ENCODE measurements at regions not wholly inside any gene's neighbourhood (a gene's known extent, or its start where the extent isn't known, plus 50 kb on each side); places are given as distances from the start of the nearest gene placed in this dataset.
"Not testable (repeated sequence)": the region's sequence is repeated elsewhere in the genome, so short reads cannot be mapped to it uniquely, and the experiment has no call there.

DNA sequence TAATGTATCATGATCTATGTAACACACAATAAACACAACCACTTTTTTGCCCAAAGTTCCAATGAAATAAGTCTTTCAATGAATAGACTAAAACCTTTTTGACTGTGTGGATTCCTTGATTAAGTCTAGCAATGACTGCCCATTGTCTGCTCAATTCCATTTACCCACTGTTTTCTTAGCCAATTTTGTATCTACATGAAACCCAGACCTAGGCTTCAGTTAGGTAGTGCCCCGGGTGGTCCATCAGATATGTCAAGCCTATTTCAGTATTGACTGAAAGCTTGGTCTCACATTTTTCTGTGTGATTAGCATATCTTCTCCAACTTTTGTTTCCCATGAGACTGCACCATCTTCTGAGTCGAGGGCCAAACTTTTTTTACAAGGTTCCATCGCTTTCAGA lies 615.0 kb downstream of the C6orf118 start:
- DNase-seq (ENCODE audit: low spot score) = no peak

DNA sequence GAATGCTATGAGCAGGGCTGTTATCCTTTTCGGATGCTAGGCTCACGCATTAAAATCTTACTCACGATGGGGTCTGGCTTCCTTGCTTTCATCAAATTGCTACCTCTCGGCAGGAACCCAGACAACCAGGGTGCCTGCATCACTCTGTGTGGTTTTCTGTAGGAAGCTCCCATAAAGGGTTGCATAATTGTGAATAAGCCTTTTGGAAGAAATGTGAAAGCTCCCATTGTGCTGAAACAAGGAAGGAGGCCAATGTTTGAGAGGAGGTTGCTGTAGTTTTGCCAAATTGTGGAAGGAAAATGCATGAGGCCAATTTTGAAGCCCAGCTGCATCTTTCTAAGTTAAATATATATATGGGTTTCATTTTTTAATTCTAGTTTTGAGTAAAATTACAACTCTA lies 615.5 kb downstream of the C6orf118 start:
- DNase-seq (ENCODE audit: low spot score) = no peak

DNA sequence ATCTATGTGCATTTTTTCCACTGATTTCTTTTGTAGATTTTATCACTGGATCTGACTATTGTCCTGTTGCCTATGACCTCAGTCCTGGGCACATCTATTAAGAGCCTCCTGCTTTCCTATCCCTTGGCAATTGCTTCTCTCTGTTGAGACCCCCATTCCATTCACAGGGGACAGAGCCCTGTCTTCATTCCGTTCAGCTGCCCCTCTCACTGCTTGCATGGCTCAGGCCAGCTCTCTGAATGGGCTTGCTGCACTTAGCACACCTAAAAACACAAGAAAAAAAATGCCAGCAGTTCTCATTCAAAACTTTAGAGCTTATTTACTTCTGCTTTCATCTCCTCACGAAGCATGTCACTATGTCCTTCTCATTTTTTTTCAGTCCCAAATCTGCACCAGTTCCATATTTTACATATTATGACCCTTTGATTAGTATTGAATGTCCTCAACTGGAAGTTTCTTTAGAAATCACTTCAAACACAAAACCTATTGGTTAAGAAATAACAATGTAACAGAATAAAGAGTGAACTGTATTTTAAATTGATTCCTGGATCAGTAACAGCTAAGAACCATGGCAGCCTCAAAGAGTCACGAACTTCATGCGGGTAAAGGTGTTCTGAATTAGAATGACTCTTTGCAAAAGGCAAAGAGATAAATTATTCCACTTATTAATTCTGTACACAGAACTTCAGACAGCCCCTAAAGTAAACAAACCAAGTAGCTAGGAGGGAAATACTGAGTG lies 616.5 kb downstream of the C6orf118 start:
- no peak for DNase-seq (ENCODE audit: low spot score)

DNA sequence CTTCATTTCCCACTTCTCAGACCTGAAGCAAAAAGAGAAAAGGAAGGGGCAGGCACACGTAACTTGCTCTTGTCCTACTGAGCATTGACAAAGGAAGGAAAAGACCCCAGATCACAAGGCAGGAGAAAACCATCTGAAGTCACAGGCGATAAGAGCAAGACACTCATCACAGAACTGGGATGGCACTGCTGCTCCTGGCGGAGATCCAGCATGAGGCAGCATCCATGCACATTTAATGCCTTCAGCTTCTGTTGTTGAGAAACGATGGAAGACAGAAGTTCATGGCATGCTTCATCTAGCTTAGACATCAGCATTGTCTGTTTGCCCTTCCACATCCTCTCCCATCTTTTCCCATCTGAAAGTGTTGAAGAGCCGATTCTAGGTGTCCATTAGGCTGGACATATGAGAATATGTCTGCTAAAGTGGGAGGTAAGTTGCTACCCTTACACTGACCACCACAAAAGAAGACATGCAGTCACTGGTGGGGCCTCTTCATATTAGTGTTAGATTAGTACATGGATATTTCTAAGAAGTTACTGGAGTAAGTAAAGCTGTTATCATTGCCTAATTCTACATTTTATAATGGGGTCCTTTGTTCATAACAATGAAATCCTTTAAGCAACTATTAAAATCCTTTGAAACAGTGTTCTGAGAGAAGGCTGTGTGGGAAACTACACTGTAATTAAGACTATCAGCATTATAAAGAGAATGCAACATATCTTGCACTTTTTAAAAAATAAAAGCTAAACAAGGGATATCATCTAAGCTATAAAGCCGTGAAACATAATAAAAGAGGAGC lies 618.5 kb downstream of the C6orf118 start:
- DNase-seq (ENCODE audit: low spot score) = no peak

DNA sequence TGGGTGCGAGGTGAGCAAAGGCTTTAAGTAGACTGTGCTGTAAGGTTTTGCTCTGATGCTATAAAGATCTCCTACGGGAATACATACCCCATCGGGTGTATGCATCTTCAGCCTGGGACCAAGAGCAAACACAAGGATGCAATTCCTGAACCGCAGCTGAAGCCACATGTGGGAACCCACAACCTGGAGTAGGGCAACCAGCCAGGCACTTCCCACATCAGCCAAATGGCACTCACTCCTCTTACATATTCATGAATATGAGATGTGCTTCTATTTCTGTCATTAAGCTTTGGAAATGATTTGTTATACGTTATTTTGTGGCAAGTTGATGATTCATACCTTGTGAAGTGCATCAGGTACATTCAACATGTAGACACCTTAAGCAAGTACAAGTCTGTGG lies 619.2 kb downstream of the C6orf118 start:
- no peak for DNase-seq (ENCODE audit: low spot score)

DNA sequence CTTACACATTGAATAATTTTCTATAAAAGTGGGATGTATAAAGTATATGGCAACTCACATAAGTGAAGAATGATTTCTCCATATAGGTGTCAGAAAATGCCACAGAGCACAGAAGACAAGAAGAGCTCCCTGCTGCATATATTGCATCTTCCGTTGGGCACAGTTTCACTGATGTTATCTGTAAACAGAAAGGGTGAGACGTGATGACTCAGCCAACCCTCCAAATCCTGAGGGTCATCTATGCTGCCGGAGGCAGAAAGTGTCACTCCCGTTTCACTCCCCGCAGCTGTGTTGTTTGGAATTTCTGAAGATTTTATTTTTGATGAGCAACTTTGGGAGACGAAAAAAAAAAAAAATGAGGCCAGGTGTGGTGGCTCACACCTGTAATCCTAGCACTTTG lies 644.1 kb downstream of the C6orf118 start:
- DNase-seq (ENCODE audit: low spot score) = no peak

DNA sequence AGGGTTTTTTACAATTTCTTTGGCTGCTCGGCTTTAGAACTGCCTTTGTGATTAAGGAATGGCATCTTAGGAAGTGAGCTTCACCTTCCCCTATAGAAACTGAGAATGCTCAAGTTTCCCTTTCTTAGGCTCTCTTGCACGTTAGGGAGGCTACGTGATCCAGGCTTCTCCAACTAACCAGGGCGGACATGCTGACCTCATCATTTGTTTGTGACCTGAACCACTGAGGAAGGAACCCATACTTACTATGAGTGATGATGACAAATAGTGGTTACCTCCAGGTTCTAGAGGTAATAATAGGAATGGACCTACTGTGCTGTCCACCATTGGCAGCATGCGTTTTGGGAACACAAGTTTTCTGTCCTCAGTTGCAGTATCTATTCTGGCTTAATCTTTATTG lies 645.8 kb downstream of the C6orf118 start:
- DNase-seq (ENCODE audit: low spot score) = no peak

DNA sequence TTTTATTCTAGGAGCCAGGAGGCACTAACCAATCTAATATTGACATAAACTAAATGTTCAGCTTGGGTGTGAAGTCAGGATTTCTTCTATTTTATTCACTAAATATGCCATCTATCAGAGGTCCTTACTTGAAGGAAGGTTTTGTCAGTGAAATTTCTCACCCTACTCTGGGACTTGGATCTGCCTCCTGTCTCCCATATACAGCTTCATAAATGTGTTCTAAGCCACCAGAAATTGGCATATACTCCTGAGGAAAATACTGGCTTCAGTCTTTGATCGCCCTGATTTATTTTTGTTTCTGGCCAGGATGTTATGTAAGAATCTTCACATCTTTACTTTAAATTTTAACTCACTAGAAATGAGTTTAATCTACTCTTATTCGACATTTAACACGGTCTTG lies 647.7 kb downstream of the C6orf118 start:
- DNase-seq (ENCODE audit: low spot score) = no peak

DNA sequence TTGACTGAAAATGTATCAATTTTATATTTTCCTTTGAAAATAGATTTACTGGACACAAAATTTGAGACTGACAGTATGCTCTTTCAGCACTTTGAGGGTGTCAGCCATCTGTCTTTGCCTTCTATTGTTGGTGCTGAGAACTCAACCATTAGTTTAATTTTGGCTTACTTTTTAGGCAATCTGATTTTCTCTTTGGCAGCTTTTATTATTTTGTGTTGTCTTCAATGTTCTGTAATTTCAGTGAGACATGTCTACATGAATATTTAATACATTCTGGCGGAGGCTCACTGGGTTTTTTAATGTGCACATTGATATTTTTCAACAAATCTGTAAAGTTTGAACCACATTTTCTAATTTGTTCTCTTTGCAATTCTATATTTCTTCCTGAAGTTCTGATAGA lies 648.6 kb downstream of the C6orf118 start:
- DNase-seq (ENCODE audit: low spot score) = no peak

DNA sequence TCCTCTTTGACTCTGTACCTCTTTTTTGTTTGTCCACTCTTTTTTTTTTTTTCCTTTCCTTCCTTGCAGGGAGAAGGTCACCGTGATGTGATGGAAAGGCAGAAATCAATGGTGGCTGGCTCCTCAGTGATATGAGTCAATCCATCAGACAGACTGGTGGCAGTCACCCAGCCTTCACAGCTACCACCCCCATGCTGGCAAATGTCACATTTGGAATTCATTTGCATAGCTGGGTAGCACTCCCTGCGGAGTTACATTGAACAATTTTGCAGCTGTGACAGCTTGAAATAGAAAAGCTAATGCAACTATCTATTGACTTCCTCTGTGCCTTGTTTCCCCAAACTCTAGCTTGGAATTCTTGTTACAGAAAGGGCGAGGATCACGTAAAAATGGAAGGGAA lies 668.4 kb downstream of the C6orf118 start:
- no peak for DNase-seq (ENCODE audit: low spot score)

DNA sequence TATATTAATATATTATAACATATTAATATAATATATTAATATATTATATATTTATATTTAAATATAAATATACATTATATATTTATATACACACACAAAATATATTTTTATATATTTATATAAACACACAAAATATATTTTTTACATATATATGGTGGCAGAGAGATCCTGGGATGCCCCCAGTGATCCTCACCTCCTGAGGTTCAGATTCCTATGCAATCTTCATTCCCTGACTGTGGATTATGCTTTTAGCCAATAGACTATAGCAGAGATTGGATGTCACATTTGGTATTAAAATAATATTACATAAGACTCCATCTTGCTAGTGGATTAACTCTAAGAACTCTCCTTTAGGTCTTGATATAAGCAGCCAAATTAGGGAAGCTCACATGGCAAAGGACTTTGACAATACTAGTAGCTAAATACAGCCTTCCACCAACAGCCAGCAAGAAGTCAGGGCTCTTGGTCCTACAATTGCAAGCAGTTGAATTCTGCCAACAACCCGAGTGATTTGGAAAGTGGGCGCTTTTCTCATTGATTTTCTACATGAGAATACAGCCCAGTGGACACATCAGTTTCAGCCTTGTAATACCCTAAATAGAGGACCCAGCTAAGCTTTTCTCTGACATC lies 681.0 kb downstream of the C6orf118 start:
- no peak for DNase-seq (ENCODE audit: low spot score)

DNA sequence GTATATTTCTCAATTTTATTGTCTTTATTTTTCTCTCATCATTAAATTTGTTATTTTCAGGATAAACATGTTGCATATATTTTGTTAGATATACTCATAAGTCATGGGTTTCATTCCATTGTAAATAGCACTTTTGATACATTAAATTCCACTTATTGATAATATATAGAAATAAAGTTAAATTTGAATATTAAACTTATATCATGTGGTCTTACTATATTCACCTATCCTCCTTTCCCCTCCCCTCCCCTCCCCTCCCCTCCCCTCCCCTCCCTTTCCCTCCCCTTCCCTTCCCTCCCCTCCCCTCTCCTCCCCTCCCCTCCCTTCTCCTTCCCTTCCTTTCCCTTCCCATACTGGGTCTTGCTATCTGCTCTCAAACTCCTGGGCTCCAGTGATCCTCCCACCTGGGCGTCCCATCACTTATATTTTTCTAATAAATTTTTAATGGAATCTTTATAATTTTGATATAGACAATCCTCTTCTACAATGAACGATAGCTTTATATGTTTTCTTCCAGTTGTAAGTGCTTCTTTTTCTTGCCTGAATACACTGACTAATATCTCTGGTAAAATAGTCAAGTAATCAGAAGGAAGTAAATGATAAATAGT lies 692.4 kb downstream of the C6orf118 start:
- no peak for DNase-seq (ENCODE audit: low spot score)

DNA sequence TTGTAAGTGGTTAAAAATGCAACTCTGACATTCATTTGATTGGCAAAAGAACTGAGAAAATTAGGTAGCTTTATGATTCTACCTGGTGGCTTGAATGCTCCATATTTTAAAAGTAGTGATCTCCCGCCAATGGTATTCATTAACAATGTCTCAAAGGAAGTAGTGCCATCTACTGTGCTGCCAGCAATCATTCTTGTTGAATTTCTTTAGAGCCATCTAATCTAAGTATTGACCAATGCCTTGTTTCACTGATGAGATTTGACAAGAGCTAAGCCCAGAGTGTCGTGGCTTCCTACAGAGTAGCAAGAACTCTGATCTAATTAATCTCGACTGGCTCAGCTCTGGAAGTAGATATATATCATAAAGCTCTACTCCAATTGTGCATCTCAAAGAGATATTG lies 696.7 kb downstream of the C6orf118 start:
- DNase-seq (ENCODE audit: low spot score) = no peak

DNA sequence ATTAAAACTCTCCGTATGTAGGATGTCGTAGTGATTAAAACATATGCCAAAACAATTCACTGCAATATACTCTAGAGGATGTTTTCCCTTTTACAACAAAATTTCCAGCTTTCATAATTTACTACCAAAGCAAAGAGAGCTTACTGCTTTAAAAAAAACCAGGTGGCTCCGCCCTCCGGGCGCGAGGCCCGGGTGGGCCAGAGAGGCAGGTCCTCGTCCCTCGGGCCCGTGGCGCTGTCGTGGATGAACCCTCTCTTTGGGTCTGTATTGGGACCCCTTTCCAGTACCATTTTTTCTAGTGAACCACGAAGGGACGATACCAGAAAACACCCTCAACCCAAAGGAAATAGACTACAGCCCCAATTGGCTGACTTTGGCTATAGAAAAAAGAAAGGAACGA lies 698.5 kb downstream of the C6orf118 start:
- DNase-seq (ENCODE audit: low spot score) = not testable (repeated sequence)

DNA sequence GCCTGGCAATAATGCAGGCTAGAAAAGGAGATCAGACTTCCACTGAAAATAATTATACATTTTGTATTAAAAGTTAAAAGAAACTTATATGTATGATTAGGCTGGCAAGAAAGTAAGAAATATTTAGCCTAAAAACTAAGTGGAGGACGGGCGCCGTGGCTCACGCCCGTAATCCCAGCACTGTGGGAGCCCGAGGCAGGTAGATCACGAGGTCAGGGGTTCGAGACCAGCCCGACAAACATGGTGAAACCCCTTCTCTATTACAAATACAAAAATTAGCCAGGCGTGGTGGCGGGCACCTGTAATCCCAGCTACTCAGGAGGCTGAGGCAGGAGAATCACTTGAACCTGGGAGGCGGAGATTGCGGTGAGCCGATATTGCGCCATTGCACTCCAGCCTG lies 707.0 kb downstream of the C6orf118 start:
- not testable (repeated sequence) for DNase-seq (ENCODE audit: low spot score)

DNA sequence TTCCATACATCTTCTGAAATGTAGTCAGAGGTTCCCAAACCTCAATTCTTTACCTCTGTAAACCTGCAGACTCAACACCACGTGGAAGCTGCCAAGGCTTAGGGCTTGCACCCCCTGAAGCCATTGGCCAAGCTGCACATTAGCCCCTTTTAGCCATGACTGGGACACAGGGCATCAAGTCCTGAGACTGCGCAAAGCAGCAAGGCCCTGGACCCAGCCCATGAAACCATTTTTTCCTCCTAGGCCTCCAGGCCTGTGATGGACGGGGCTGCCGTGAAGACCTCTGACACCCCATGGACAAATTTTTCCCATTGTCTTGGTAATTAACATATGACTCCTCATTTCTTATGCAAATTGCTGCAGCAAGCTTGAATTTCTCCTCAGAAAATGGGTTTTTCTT lies 727.8 kb downstream of the C6orf118 start:
- no peak for DNase-seq (ENCODE audit: low spot score)

DNA sequence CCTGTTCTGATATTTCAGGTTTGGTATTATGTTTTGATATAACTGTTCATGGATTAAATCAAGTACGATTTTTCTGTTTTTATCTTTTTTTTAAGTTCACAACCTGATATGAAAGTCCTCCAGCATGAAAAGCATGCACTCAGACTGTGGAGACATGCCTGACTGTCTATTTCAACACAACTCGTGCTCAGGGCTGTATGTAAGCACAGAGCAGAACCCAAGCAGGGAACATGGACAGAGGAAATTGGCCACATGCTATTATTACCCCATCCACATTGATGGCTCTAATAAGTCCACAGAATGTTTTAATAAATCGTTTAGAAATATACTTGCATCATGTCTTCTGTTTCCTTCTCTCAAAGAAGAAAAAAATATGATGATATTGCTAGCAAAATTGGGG lies 730.4 kb downstream of the C6orf118 start:
- DNase-seq (ENCODE audit: low spot score) = no peak

DNA sequence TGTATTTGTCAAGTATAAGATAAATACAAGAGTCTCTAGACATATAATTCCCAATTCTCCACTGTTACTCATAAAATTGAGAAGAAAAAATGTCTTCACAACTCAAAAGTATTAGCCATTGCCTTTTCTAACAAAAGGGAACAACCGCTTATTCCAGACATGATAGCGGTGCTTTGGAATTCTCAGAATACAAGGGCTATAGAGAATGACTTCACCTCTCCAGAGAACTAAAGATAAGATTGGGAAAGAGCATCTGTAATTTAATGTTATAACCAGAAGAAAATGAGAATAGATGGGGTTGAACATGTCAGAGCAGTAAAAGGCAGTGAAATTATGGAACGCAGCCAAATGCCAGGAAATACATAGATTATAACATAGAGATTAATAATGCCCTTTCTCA lies 730.8 kb downstream of the C6orf118 start:
- DNase-seq (ENCODE audit: low spot score) = no peak

DNA sequence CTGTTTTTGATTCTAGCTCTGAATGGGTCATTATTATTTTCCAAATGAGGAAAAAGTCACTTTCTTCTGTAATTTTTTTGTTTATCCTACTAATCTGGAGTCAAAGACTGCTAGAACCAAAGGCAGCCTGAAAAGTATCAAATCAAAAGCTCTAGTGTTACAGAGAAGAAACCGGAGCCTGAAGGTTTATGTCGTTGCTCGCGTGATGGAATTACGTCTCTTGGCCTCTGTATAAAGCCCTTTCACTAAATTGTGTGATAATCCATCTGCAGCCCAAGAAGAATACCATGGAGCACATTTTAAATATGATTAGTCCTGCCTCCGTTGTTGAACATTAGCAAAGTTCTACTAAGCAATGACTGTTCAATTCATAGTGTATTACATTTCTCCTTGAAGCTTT lies 738.6 kb downstream of the C6orf118 start:
- no peak for DNase-seq (ENCODE audit: low spot score)

DNA sequence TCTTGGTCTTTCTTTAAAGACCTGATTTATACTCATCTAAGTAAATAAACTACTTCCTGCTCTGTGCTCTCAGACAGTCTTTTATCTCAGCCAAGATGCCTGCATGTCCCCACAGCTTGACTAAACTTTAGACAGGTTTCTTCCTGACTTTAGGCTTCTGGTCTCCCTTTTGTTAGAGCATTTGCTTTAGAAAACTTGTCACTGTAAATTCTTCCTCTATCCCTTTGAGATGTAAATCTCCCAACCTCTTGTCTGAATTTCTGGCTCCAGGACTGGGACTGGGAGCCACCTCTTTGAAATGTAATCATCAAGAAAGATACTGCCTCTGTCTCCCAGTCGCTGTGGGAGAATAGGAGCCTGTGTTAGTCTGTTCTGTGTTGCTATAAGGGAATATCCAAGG lies 739.9 kb downstream of the C6orf118 start:
- DNase-seq (ENCODE audit: low spot score) = no peak

DNA sequence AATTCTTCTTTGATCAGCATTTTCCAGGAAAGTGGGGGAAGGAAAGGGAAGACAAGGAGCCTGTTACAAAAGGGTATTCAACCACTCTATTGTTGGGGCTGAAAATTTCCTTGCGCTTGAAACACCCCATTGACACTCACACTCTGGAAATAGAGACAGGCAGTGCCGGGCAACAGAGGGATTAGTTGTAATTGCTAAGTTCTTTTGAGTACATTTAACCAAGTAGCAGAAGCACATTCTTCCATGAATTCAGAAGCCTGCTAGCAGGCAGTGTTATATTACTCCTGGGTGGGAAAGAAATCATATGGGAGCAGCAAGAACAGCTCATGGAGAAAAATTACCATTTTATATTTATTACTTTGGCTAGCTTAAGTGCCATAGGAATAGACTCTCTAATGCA lies 745.5 kb downstream of the C6orf118 start:
- no peak for DNase-seq (ENCODE audit: low spot score)

DNA sequence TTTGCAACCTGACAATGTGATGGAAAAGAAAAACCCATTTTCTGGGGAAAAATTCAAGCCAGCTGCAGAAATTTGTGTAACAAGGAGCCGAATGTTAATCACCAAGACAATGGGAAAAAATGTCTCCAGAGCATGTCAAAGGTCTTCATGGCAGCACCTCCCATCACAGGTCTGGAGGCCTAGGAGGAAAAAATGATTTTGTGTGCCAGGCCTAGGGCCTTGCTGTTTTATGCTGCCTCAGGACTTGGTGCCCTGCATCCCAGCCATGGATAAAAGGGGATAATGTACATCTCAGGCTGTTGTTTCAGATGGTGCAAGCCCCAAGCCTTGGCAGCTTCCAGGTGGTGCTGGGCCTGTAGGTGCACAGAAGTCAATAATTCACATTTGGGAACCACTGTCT lies 747.7 kb downstream of the C6orf118 start:
- no peak for DNase-seq (ENCODE audit: low spot score)
